ENCODE measurements at regions not wholly inside any gene's neighbourhood (a gene's known extent, or its start where the extent isn't known, plus 50 kb on each side); places are given as distances from the start of the nearest gene placed in this dataset.
A peak's percentile ranks its signal among the peaks of the same experiment; 100 is the strongest.

GRCh38 chr3:71934520-71935270, 149.7 kb upstream of the PROK2 start:
- ATAC-seq: no peak

- ATAC-seq: no peak
These were observed 147.0 kb upstream of the PROK2 start for GRCh38 chr3:71931922-71932321.

DNA sequence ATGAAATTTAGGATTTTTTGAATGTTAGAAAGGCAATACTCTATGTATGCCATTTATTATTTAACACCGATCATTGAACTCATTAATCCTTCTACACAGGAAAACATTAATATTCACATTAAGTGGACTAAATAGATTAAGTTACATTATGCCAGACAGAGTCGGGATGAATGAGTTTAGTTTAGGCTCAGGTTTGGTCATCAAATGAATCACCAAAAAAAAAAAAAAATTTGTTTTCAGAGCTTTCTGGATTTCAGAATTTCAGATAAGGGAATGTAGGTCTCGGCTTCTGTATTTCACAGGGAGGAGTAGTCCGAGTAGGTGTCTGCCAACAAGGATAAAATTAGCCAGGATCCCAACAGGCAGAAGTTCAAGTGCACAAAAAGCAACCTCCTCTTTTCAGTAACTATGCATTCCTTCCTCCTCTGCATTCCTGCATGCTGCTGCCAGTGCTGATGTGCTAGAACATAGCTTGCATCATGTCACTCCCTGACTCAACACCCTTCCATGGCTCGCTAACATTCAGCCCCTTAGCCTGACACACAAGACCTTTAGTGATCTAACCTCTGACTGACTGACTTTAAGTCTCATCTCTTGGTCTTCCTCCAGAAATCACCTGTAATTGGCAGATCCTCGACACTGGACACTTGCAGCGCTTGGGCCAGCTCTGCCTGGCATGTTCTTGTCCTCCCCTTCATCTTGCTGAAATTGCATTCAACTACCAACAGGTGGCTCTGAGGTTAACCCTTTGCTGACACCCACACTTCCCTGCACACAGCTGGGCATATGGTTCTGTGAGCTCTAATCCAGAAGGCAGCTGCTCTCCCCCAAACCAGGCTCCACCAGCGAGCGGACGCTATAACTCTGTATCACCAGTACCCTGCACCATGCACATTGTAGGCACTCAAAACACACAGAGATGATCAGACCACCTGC, 145.4 kb upstream of the PROK2 start:
- ATAC-seq: peak in 1 of 2 donors; percentile 25

- ATAC-seq: no peak
These were observed 143.3 kb upstream of the PROK2 start for GRCh38 chr3:71928212-71928611.

GRCh38 chr3:71927505-71928066, 142.6 kb upstream of the PROK2 start:
- no peak for ATAC-seq

- ATAC-seq: peak in 1 of 2 donors; percentile 32
These were observed 141.7 kb upstream of the PROK2 start for GRCh38 chr3:71926616-71927015.

DNA sequence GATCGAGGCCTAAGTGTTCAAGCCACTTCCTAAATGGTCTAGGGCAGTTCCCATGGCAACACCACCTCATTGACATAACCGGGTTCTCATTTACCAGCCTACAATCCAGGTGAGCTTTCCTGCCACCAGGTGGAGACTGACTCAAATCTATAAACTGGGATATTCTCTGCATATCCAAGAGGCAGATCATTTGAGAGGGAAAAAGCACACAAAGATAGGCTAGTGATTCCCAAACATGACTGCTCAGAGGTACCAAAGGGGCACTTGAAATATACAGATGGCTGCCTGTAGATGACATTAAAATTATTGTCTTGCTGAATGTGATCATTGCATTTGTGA, 141.3 kb upstream of the PROK2 start:
- no peak for ATAC-seq

DNA sequence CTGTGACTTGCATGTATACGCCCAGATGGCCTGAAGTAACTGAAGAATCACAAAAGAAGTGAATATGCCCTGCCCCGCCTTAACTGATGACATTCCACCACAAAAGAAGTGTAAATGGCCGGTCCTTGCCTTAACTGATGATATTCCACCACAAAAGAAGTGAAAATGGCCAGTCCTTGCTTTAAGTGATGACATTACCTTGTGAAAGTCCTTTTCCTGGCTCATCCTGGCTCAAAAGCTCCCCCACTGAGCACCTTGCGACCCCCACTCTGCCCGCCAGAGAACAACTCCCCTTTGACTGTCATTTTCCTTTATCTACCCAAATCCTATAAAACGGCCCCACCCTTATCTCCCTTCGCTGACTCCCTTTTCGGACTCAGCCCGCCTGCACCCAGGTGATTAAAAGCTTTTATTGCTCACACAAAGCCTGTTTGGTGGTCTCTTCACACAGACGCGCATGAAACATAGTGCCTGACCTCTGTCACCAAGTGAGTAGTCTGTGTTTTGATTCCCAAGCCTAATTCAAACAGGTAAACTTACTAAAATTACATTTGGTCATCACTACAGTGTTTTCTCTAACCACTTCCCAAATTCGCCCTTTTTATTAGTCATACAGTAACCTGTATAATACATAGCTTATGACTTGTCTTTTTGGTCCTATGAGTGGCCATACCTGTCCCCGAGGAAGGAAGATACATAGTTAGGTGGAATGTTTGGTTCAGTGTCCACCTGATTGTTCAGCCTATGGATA, 140.7 kb upstream of the PROK2 start:
- ATAC-seq: peak in 1 of 2 donors; percentile 47

DNA sequence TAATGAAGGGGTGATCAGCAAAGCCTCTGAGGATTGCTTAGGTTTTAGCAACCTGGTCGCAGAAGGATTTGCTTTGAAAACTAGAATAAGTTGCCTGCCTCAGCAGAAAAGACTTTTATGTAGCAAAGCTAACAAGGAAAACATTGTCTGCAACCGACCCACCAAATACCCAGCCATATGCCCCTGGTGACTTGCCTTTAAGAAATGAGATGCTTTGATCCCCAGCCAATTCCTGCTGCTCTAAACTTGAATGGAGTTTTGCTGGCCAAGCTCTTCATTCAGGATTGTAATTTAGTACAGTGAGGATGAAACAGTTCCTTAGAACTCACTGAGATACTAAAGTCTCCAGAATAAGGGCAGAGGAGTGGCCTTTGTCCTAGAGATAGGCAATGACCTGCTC, 139.8 kb upstream of the PROK2 start:
- no peak for ATAC-seq

GRCh38 chr3:71921036-71921435, 136.1 kb upstream of the PROK2 start:
- no peak for ATAC-seq

- ATAC-seq: no peak
These were observed 134.6 kb upstream of the PROK2 start for GRCh38 chr3:71919572-71919971.

DNA sequence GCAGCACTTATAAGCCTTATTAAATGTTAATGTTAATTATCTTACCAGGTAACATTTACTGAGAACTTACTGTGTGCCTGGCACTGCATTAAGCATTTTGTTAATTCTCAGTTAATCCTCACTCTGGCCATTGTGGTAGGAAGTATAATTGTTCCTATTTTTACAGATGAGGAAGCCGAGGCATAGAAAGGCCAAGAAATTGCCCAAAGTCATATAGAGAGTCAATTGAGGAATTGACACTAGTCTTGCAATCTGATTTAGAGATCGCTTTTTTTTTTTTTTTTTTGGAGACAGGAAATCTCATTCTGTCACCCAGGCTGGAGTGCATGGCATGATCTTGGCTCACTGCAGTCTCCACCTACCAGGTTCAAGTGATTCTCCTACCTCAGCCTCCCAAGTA, 132.6 kb upstream of the PROK2 start:
- ATAC-seq: no peak

DNA sequence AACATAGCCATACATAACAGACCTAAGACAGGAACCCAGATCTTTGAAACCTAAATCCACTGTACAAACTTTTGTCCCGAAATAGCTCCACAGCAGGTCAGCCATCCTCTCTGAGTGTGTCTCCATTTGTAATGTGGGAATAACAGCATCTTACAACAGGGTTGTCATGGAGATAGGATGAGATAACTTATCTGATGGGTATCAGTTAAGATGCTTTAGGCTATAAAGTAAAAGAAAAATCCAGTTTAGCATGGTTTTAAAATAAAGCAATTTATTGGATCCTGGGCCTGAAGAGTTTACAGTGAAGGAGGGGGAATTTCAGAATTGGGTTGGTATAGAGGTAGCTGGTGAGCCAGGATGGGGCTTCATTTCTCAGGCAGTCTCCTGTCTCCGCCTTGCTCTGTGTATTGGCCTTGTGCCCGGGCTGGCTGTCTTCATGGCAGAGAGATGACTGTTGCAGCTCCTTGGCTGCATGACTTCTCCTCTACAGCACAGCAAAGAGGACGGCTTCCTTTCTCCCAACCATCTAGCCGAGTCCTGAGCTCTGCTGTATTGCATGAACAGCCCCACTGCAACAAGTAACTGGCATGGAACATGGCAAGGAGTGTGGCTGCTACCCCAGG, 131.9 kb upstream of the PROK2 start:
- ATAC-seq: no peak

DNA sequence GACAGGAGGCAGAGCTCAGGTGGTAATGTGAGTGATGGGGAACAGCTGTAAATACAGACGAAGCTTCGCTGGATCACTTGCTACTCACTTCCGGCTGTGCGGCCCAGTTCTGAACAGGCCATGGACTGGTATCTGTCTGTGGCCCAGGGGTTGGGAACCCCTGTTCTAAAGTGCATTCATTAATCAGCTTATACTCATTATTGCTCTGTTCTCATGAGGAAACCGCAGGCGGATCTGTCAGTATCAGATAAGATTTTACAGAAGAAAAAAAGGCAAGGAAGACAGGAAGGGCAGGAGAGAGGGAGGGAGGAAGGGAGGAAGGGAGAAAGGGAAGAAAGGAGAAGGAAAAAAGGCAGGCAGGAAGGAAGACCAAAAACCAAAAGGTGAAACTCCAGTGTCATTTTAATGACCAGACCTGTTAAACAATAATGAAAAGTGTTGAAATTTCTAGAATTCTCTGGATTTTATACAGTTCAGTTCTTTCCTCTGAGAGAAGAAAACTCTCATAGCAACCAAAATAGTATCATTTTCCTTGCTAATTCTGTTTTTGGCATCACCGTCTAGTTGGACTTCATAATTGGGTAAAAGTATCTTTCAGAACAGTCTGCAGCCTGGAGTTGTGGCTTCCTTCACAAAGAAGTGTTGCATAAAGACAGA, 128.0 kb upstream of the PROK2 start:
- no peak for ATAC-seq

DNA sequence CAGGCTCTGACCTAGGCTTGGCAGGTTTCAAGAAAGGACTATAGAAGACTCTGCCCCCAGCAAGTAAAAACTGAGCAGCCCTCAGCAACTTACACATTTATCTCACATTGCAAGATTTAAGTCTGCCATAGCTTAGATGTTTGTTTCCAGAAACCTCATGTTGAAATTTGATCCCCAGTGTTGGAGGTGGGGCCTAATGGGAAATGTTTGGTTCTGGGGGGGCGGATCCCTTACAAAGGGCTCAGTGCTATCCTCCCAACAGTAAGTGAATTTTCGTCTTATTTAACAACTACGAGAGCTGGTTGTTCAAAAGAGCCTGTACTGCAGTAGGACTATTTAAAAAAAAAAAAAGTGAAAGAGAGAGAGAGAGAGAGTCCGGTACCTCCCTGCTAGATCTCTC, 125.2 kb upstream of the PROK2 start:
- ATAC-seq: no peak

DNA sequence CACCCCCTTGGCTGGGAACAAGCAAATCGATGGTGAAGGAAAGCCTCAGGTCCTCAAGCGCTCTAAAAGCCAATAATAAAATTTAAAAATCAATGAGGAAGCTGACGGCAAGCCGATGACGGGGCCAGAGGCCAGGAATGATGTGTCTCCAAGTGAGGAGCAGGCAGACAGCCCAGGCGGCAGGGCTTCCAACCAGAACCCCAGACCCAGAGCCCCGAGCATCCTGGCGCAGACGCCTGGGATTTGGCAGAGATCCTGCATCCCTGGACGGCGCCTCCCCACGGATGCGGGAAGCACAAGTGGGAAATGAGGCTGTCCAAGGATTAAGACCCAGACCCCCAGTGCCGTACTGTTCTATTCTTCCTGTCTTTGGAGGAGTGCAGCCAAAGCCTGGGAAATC, 123.0 kb upstream of the PROK2 start:
- ATAC-seq: no peak

DNA sequence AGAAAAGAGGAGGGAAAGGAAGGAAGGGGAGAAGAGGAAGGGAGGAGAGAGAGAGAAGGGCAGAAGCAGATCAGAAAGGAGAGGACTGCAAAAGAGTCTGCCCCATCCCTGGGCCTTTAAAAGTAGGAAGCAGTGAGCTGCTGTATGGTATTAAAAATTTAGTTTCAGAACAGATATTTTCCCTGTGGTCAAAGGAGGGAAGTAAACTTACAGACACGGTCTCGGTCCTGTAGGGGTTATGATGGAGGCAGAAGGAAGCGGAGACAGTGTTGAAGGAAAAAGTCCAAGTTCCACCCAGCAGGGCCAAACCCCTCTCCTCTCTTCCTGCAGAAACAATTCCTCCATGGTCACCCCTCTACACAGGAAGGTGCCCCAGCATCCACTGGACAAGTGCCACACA, 122.0 kb upstream of the PROK2 start:
- ATAC-seq: no peak

DNA sequence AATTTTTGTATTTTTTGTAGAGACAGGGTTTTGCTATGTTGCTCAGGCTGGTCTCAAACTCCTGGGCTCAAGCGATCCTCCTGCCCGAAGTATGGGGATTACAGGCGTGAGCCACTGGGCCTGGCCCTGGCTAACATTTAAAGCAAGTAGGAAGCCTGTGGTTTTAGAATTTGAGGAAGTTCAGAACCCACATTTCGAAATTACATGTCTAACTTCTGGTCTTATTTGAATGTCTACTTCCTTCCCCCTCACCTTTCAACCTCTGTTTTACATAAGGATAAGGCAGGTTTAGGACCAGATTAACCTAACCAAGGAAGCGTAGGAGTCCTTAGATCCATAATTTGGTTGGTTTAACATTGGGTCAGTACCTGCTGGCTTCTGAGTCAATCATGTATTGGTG, 120.5 kb upstream of the PROK2 start:
- ATAC-seq: no peak

GRCh38 chr3:71903936-71904335, 119.0 kb upstream of the PROK2 start:
- ATAC-seq: no peak

DNA sequence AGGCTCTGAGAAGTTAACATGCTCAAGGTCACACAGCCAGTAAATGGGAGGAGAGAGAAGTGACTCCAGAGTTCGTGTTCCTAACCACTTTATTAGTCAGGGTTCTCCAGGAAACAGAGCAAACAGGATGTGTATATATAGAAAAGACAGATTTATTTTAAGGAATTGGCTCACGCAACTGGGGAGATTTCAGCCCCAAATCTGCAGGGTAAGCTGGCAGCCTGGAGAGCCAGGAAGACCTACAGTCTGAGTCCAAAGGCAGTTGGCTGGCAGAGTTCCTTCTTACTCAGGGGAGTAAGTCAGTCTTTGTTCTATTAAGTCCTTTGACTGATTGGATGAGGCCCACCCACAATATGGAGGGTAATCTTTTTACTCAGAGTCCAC, 118.2 kb upstream of the PROK2 start:
- ATAC-seq: no peak

DNA sequence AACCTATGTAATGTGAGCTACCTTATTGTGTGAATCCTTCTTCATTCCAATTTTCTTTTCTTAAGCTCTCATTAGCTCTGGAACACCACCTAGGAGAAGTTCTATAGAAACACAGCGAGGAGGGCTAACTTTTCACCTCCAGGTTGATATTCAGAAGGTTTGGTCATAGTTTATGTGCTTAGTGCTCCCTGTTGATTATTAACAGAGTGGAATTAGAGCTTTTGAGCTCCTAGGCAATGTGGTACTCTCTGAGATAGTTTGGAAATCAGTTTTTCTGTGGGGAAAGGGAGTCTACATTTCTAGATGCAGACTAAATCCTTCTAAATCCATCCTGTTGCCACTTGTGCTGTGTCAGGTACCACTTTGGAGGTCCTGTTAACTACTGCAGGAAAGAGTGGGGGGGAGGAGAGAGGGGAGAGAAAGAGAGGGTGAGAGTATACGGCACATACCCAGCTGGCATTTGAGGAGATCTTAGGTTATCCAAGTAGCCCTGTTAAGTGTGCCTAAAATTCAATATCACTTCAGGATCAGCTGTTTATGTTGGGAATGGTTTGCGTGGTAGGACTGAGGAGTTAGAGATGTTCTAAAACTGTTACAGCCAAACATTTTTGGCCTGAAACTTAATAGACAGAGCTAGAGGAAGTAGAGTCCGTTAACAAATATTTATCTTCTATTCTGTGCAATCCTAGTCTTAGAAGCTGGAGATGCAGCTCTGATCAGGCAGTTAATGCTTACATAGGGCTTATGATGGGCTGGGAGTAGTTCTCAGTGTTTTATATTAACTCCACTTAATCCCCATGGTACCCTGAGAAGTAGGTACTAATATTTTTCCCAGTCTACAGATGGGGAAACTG, 117.5 kb upstream of the PROK2 start:
- ATAC-seq: no peak
